ENCODE measurements at regions not wholly inside any gene's neighbourhood (a gene's known extent, or its start where the extent isn't known, plus 50 kb on each side); places are given as distances from the start of the nearest gene placed in this dataset.
A peak's percentile ranks its signal among the peaks of the same experiment; 100 is the strongest.
"Not testable (repeated sequence)": the region's sequence is repeated elsewhere in the genome, so short reads cannot be mapped to it uniquely, and the experiment has no call there.

DNA sequence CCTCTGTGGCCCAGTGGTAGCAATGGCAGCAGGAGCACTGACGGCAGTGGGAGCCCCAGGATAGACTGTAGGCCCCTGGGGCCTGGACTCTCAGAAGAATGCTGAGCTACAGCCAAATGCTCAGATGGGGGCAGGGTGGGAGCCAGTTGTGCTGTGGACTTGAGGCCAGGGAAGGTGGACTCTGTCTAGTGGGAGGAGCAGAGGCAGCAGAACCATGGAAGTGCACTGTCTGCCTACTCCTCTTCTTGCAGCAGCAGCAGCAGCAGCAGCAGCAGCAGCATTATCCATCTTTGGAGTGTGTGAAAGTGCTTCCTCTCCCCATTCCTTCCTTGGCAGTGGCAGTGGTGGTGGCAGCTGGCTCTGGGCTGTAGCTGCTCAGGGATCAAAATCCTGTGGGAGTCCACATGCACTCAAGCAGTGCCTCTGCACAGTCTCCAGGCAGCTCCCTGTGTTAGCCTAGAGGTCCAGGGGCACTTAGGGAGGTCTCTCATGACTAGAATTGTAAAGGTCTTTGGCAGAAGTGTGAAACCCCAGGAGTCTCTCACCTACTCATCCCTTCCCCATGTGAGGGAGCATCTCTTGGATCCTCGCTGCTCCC is 917.9 kb upstream of the B3GALT2 start:
- DNase-seq: no peak

DNA sequence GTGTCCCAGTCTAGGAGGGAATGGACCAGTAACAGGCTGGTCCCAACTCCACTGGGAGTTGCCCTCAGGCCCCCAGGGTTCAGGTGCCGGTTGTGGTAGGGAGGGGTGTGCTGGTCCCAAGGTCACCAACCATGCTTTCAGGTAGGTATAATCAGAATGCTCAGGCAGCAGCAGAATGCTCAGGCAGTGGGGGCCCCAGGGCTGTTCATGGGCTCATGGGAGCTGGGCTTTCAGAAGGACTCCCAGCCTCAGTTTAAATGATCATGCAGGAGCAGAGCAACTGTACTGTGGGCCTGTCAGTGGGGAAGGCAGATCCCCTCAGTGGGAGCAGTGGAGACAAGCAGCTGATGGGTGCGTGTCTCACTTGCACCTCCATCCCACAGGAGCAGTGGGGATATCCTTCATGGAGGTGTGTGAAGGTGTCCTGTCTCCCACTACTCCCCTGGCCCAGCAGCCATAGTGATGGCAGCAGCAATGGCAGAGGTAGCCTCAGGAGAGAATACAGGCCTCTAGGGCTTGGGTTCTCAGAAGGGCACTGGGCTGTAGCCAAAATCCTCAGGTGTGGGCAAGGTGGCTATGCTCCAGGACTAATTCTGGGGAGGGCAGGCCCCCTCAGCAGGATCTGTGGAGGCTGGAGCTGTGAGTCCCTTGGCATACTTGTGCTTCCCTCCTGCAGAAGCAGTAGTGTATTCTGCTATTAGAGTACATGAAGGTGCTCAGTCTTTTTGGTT is 917.3 kb upstream of the B3GALT2 start:
- DNase-seq: no peak

DNA sequence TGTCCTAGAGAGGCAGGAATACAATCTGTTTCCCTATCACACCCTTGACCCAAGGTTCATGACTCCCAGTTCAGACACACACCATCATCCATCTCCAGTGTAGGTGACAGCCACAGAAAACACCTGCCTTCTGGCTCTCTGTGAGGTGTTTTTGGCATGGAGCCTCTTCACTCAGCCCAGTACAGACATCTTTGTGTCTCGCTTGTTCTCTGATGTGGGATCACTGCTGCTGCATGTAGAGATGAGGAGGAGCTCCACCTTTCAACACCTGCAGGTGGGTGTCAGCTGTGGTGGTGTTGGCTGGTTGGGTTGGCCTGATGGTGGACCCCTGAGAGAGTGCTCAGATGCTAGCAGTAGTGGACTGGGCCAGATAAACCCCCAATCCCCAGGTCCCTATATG is 916.7 kb upstream of the B3GALT2 start:
- no peak for DNase-seq

DNA sequence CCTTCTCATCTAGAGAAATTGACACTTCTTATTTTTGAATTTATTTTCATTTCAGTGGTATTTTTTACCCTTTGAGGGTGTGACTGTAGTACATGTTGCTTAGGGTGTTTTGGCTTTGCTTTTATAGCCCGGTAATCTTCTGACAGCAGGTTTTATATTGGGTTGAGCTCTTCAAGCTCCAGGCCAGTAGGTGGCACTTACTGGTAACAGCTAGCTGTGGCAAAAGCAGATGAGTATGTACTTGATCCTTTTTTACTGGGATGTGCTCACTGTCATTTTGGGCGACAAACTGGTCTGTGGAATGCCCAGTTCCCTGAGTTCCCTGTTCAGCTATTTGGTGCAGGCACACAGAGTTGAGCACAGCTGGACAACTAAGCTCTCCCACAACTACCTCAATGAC is 916.2 kb upstream of the B3GALT2 start:
- no peak for DNase-seq

DNA sequence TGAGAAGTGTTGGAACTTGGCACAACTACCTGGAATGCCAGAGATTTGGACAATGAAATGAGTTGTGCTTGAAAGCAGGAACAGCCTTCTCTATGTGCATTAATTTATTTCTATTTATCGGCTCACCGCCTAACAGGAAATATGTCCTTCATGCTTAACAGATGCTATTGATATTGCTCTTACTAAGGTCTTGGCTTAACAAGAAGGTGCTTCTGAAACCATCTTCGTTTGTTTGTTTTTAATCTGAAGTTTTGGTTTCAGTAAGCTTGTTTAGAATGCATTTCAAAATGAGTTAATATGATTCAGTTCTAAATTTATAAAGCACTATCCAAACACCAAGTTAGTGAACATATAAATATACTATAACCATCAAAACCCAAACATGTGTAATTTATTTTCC is 898.3 kb upstream of the B3GALT2 start:
- DNase-seq: no peak

DNA sequence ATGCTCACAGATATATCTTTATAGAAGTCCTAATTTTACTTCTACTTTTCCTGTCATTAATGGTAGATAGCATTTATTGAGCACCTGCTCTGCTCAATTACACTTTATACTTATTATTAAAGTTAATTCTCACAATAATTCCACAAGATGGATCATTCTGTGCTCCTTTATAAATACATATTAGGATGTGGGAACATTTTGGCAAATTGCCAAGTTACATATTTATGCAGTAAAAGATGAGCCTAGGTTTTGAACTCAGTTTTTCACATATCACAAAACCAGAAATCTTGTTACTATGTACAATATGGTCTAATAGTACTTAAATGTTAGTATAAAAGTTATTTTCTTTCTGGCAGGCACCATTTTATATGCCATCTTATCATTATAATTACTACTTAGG is 895.0 kb upstream of the B3GALT2 start:
- no peak for DNase-seq

DNA sequence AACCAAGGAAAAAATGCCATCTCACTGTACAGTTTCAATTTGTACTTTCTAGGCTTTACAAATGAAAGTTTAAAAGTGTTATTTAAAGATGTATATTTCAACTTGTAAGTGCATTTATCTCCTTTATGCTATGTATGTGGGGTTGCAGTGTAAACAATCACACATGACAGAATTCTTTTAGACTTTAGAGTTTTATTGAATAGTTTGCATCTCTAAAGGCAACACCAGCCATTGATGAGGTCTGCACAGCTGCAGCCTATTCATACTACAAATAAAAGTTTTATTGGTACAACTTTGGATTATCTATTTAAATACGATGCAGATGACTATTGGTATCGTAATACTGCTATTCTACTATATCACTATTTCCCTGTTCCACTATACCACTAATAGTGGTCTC is 894.4 kb upstream of the B3GALT2 start:
- DNase-seq: no peak

DNA sequence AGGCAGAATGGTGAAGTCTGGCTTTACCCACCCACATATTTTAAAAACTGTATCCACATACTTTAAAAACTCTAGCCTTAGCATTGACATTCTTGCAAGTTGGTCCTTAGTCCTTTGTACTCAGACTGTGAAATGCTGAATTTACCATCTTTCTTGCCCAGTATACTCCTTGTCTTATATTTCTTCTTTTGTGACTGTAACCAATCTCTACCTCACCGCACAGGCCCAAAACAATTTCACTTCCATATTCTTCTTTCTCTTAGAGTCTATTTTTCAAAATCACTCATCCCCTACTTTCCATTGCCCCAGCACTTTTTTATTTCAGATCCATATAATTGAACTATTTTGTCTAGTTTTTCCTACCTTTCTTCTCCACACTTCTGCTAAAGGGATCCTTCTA is 892.4 kb upstream of the B3GALT2 start:
- DNase-seq: no peak

DNA sequence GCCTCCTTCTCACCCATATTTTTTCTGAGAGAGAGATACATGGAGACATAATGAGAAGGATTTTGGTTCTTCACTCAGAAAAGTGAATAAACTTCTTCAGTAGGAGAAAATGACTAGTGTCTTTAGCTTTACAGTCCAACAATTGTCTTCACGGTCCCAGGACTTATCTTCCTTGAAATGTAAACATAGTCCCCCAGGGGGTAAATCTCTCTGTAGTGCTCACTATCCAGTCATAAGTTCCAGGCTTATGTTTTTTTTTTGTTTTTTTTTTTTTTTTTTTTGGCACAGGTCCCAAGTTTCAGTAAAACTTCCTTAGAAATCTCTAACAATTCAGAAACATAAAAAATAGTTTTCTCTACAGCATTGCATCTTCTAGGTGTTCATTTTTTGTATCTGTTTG is 890.2 kb upstream of the B3GALT2 start:
- DNase-seq: no peak

DNA sequence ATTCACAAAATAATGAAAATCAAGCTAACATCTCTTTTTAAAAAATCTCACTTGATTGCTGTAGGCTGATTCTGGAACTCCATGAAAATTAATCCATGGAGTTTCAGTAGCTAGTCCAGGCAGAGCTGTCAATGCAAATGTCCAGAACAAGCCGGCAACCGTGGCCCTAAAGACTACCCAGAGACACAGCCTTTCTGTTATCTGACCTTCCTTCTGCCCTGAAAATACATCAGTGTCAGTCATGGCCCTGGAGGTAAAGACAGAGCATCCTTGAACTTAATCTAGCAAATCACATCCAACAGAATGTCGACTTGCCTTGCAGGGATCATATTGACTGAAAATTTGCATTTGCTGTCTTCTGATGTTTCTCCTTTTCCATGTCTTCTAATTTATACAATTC is 887.4 kb upstream of the B3GALT2 start:
- no peak for DNase-seq

DNA sequence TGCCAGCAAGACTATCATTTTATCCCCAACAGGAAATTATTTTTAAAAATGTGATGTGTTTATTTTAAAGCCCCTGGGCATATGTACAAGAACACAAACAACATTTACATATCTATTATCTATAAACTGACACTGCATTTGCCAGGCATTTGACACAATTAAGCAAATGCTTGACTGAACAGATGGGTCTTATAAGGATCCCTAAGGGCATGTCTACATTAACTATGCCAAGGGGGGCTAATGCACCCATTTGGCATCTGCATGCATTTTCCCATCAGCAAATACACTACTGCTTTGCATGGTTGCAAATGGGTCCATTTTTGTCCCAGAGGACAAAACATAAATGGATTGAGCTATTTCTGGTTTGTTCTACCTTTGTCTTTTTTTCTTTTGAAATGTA is 884.8 kb upstream of the B3GALT2 start:
- DNase-seq: no peak

DNA sequence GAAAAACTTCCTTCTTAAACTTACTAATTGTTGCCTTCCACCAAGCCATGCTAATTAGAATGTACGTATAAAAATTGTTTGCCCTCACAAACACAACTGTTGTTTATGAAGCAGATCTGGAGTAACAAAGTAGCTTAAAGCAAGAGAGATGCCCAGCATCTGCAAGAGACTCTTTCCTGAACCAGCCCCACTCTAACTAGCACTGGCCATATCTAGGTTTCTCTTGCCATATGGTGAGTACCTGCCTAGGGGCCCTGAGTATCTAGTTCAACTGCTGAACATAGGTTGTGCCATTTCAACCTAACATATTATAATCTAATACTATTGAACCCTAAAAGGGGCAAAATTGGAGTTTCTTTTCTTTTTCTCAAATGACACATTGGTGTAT is 883.4 kb upstream of the B3GALT2 start:
- DNase-seq: no peak

DNA sequence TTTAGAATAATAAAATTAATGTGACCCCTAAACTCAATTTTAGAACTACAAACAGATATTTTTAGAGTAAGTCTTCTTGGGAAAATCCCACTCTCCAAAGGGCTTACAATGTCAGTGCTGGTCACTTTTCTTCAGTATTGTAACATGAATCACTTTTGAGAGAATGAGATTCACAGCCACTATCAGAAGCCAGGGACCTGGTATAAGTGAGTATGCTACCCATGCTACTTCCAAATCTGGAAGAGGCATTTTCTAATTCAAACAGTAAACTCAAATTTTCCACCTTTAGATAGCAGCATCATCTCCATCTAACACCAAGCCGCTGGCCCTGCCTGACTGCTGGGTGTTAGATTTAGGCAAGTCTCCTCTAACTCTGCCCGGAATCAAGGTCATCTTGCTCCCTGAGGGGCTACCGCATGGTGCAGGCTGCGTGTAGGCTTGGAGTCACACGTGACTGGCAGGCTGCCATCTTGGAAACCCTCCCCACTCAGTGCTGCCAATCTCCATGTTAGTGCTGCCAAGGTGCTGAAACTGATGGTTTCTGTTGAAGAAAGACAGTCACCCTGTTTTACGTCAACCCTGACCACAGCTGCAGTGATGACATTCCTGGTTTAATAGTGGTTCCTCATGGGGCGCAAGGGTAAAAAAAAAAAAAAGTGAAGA is 882.9 kb upstream of the B3GALT2 start:
- DNase-seq: peak in 2 of 14 donors; percentile 1 to 17

DNA sequence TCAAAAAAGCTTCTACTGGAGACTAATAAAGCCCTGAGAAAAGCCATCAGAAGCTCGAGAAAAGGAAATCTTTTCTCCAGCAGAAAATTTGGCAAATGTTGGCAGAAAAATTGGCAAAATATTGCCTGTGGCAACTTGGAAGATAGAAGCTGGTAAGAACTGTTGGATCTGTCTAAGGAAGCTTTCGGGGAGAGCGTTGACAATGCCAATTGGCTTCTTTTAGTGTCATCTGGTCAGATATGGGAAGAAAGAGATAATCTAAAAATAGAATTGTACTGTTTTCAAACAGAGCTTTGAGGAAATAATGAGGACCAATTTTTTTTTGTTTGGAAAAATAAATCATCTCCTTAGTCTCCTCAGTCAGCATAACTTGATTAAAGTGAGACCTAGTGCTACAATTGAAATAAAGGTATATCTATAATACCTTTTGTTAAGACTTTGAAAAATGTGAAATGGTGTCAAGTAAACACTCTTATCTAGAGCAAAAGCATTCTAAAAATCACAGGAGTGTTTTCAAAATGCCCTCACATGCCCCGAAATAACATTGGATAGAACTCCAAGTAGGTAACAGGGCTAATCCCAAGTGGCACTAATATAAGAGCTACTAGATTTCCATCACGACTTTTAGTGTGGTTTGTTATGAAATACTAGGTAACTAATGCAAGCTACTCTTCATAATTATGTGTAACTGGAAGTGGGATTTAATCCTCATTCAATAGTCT is 882.2 kb upstream of the B3GALT2 start:
- DNase-seq: peak in 1 of 14 donors; percentile 2

DNA sequence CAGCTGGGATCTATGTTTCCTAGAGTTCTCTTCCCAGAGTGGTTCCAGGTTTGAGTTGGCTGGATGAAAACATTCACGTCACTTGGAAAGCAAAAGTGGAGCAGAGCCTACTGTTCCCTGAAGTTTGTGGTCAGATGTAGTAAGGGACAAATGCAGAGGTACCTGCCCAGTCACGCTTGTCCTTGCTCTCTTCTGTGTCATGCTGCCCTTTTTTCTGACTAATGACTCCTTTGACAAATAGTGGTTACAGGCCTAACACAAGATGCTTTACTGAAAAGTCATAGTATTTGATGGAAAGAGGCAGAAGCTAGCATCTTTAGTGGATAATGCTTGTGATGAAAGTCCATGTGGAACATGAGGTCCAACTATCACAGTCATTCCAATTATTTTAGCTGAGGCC is 881.4 kb upstream of the B3GALT2 start:
- DNase-seq: no peak

DNA sequence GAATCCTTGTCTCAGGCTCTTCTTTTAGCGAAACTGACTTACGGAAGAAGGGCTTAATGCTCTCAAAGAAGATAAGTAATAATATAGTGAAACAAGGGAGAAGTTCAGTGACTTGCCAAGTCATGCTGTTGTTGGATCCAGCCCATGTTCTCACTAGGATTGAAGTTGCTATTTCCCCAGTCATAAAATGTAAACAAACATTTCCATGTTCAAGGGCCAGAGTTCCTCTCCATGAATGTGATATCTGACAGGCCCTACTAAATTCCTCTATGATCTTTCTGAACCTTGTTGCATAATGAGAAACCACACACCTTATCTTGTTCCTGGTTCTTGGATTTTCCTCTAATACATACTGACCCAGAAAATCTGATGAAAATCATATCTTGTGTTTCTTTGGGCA is 876.5 kb upstream of the B3GALT2 start:
- DNase-seq: no peak

DNA sequence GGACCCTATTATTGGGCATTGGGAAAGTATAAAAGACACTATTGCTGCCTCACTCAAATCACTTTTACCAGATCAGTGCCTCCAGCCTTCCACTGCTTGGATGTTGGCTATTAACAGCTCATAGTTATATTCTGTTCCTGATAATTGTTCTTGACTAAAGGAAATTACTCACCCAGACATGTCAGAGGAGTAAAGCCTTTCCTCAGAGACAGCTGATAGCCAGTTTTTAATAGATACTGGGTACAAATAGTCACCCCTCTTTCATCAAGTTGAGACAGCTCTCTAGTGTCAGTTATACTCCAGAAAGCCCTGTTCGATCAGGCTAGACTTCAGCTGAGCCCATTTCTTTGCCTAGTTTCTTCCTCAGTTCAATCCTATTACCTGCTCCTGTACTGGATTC is 876.1 kb upstream of the B3GALT2 start:
- DNase-seq: no peak

DNA sequence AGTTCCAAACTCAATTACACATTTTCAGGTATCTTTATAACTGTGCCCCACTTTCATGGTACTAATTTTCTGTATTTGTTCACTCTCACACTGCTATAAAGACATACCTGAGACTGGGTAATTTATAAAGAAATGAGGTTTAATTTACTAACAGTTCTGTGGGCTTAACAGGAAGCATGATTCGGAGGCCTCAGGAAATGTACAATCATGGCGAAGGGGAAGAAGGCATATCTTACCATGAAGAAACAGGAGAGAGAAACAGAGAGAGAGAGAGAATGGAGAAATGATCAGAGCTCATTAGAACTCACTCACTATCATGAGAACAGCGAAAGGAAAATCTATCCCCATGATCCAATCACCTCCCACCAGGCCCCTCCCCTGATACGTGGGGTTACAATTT is 874.1 kb upstream of the B3GALT2 start:
- no peak for DNase-seq

DNA sequence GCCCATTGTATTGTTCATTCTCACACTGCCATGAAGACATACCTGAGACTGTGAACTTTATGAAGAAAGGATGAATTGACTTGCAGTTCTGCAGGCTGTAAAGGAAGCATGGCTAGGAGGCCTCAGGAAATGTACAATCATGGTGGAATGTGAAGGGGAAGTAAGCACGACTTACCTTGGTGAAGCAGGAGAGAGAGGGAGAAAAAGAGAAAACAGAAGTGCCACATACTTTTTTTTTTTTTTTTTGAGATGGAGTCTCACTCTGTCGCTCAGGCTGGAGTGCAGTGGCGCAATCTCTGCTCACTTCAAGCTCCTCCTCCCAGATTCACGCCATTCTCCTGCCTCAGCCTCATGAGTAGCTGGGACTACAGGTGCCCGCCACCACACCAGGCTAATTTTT is 871.9 kb upstream of the B3GALT2 start:
- not testable (repeated sequence) for DNase-seq

DNA sequence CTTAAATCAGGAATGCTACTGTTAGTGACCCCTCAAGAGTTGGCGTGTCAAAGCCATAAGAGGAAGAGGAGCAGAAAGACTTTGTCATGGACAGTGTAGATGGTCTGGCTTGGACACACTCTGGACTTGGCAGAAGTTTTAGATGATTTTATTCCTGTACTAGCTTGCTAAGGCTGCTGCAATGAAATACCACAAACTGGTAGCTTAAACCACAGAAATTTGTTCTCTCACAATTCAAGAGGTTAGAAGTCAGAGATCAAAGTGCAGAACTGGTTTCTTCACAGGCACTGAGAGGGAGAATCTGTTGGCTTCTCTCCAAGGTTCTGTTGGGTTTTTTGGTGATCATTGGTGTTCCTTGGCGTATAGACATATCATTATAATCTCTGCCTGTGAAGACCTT is 869.8 kb upstream of the B3GALT2 start:
- DNase-seq: no peak

DNA sequence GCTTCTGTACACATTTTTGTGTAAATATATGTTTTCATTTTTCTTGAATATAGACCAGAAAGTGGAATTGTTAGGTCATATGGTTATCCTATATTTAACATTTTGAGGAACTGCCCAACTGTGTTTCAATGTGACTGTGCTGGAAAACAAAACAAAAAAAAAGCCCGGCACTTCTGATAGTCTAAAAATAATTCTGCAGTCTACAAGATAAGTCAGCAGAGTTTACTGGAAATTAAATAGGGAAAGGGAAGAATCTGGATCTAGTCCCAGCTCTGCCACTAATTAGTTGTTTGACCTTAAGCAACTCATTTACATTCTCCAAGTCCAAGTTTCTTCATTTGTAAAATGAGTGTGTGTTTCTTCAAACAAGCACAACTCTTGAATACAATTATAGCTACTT is 869.1 kb upstream of the B3GALT2 start:
- no peak for DNase-seq

DNA sequence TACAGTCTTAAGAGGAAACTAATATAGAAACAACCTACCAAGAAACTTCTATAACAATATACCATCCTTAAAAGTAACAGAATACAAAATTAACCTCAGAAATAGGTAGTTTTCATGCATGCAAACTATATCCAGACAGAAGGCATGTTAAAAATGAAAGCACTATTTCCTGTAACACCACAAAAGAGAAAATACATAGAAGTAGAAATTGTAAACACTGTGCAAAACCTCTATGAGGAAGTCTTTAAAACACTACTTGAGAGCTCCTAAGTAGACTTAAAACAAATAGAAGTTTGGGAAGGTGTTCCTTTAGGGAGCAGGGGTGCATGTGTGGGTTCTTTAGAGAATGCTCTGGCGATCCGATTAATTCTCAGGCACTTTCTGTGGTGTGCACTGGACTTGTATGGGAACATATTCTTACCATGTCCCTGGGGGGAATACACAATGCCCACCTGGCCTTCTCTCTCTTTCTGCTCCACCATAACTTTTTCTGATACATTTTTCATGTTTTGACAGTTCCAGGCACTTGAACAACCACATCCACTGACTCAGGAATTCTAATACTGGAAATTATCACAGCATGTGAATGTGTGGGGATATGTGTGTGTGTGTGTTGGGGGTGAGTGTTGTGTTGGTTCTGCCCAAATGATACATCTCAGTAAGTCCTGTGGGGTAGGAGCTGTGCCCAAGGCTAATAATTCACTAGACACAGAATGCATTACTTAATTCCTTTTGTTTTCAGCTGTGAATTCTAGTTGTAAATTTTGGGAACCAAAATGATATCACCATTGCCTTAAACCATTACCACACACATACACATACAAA is 866.3 kb upstream of the B3GALT2 start:
- no peak for DNase-seq

DNA sequence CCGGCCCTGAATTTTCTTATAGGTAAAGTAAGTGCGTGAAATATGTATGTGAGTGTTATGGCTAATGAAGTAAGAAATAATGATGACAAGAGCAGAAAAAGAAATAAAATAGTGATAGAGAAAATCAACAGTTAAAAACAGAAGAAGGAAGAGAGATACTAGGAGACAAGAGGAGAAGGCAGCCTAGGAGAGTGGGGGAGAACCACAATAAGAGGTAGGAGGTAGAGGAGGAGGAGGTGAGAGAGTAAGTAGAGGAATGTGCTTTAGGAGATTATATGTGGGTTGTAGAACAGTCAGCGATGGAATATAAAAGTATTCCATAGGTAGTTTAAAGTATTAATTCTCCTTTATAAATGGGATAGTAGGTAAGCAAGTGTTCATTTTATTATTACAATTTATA is 861.5 kb upstream of the B3GALT2 start:
- DNase-seq: no peak
